ENCODE measurements at regions not wholly inside any gene's neighbourhood (a gene's known extent, or its start where the extent isn't known, plus 50 kb on each side); places are given as distances from the start of the nearest gene placed in this dataset.

DNA sequence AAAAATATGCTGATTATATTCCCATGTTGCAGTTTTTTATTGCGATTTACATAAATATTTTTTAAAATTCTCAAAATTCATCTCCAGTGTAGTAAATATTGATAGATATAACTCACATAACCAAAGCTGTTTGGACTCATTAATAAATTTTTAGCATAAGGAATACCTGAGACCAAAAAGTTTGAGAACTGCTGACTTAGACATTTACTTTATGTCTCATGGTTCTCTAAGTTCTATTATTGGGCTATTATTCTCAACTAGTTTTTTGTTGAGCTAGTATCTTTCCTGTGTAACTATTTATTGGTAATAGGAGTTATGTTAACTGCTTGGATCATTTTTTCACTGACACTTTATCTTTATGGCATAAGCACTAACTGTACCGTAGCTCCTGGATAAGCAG, 1069.6 kb downstream of the ADGRL2 start:
- intact Hi-C loops (cut with DNase I) = no loop called here
- Histone ChIP-seq H3K27me3 (no peaks in the 10 kb centered on the region), H3K4me3 (no peak overlapping the region), H3K4me1 (replicated peaks in 1 of 2) (no peaks in the 10 kb centered on the region), H3K9me3 (replicated peaks in 1 of 3) (no peaks in the 10 kb centered on the region), H3K27ac (no peak overlapping the region), H3K36me3 (replicated peaks in 1 of 2) (no peaks in the 10 kb centered on the region)
- TF ChIP-seq, protein P1, sequence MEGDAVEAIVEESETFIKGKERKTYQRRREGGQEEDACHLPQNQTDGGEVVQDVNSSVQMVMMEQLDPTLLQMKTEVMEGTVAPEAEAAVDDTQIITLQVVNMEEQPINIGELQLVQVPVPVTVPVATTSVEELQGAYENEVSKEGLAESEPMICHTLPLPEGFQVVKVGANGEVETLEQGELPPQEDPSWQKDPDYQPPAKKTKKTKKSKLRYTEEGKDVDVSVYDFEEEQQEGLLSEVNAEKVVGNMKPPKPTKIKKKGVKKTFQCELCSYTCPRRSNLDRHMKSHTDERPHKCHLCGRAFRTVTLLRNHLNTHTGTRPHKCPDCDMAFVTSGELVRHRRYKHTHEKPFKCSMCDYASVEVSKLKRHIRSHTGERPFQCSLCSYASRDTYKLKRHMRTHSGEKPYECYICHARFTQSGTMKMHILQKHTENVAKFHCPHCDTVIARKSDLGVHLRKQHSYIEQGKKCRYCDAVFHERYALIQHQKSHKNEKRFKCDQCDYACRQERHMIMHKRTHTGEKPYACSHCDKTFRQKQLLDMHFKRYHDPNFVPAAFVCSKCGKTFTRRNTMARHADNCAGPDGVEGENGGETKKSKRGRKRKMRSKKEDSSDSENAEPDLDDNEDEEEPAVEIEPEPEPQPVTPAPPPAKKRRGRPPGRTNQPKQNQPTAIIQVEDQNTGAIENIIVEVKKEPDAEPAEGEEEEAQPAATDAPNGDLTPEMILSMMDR (IDR thresholded peaks at IDR 0.05) = no peak
- TF ChIP-seq POLR2A (IDR thresholded peaks at IDR 0.05) = no peak
- 86 to 95% (median 89%) methylated on average over 2 of the region's 2 CpGs for WGBS, 4 donors
- DNase-seq = no peak

DNA sequence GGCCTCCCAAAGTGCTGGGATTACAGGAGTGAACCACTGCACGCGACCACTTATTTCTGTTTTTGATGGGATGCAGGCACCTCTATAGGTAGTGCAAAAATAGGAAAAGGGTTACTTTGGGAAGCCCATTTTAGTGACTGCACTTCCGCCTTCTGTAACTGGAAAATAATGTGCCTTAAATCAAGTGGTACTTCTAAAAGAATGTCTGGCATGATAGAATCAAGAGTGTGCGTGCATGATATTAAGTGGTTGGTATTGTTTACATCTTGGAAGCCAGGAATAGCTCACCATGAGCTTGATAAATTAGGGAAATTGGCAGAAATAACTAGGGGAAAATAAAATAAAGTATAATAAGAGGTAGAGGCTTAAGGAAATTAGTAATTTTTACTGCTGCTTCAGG, 1067.0 kb downstream of the ADGRL2 start:
- no peaks in the 10 kb centered on the region for H3K27me3 ChIP-seq
- 81 to 90% (median 88%) methylated on average over 4 of the region's 4 CpGs for WGBS, 4 donors
- TF ChIP-seq, protein P1 (IDR thresholded peaks at IDR 0.05) = no peak
- no peak for TF ChIP-seq POLR2A (IDR thresholded peaks at IDR 0.05)
- no peaks in the 10 kb centered on the region for H3K9me3 ChIP-seq (replicated peaks in 1 of 3)
- H3K36me3 ChIP-seq (replicated peaks in 1 of 2) = no peaks in the 10 kb centered on the region
- no peak for DNase-seq
- no peak overlapping the region for H3K4me3 ChIP-seq
- H3K4me1 ChIP-seq (replicated peaks in 1 of 2) = no peaks in the 10 kb centered on the region
- no peak overlapping the region for H3K27ac ChIP-seq
- intact Hi-C loops (cut with DNase I) = no loop called here

DNA sequence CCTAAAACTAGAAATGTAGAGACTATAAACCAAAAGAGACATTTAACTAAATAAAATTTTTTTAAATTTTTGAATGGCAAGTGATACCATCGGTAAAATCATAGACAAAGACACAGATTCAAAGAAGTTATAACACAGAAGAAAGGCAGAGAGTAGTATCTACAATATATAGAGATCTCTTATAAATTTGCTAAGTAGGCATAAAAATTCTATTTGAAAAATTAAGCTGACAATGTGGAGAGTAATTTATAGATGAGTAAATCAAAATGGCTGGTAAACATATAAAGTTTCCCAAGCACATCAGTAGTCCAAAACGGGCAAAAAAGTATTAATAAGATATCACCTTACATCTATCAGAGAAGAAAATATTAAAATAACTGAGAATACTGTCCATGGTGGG, 1061.0 kb downstream of the ADGRL2 start:
- Histone ChIP-seq H3K27me3 (no peaks in the 10 kb centered on the region), H3K36me3 (replicated peaks in 1 of 2) (no peaks in the 10 kb centered on the region), H3K27ac (no peak overlapping the region), H3K9me3 (replicated peaks in 1 of 3) (no peaks in the 10 kb centered on the region), H3K4me3 (no peak overlapping the region), H3K4me1 (replicated peaks in 1 of 2) (no peaks in the 10 kb centered on the region)
- TF ChIP-seq POLR2A (IDR thresholded peaks at IDR 0.05) = no peak
- TF ChIP-seq, protein P1 (IDR thresholded peaks at IDR 0.05) = no peak
- intact Hi-C loops (cut with DNase I) = no loop called here
- DNase-seq = no peak
- 81 to 86% (median 85%) methylated on average over 2 of the region's 2 CpGs for WGBS, 4 donors

DNA sequence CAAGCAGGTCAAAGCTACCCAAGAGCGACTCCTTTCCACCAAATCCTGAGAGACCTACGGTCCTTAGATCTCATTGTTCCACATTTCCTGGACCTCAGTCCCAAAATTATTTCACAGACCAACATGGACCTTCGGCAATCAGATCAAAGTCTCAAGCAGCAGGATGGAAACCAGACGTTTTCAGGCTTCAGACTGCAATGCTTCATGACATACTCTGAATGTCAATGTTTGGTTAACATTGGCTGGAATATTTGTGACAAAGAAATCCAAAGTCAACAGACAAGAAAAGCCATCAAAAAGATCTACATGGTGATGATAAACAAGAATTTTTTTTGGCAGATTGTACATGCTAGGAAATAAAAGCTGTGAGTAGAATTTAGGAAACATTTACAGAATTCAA, 1057.3 kb downstream of the ADGRL2 start:
- Histone ChIP-seq H3K36me3 (replicated peaks in 1 of 2) (no peaks in the 10 kb centered on the region), H3K9me3 (replicated peaks in 1 of 3) (no peaks in the 10 kb centered on the region), H3K4me3 (no peak overlapping the region), H3K27ac (no peak overlapping the region), H3K27me3 (no peaks in the 10 kb centered on the region), H3K4me1 (replicated peaks in 1 of 2) (no peaks in the 10 kb centered on the region)
- intact Hi-C loops (cut with DNase I) = no loop called here
- TF ChIP-seq, protein P1 (IDR thresholded peaks at IDR 0.05) = no peak
- no peak for TF ChIP-seq POLR2A (IDR thresholded peaks at IDR 0.05)
- WGBS, 4 donors = 50 to 64% (median 52%) methylated on average over 4 of the region's 4 CpGs
- DNase-seq = no peak

Data from adrenal gland (tissue), 9 donors.